SK-N-SH (cell line): ENCODE measurements at regions not wholly inside any gene's neighbourhood (a gene's known extent, or its start where the extent isn't known, plus 50 kb on each side); places are given as distances from the start of the nearest gene placed in this dataset.

Experiments
- CTCF ChIP-seq: fragments of 200-600 bp; sonication (generic); IDR thresholded peaks from 2 replicates; pipeline ENCODE4 v1.6.1; 2017; ENCODE audit warnings: antibody characterized with exemption, mild to moderate bottlenecking, moderate library complexity
- EZH2phosphoT487 ChIP-seq: fragments of 200-600 bp; sonication (generic); IDR thresholded peaks from 2 replicates; pipeline ENCODE4 v1.6.1; 2017; ENCODE audit warnings: low read depth, mixed run types, mild to moderate bottlenecking, antibody characterized with exemption, moderate library complexity, borderline replicate concordance
- RAD21 ChIP-seq: IDR thresholded peaks from 2 replicates; pipeline ENCODE4 v1.6.1; 2012; ENCODE audit warnings: mild to moderate bottlenecking, low read length
- RXRA ChIP-seq: IDR thresholded peaks from 2 replicates; pipeline ENCODE4 v1.4.0; 2012; ENCODE audit warnings: low read depth, mild to moderate bottlenecking, borderline replicate concordance
- SMC3 ChIP-seq: IDR thresholded peaks from 2 replicates; pipeline ENCODE4 v1.6.1; 2012; ENCODE audit warnings: low read depth, low read length, improper control_type of control experiment
- TF ChIP-seq, protein P1 (sequence below): fragments of 150-350 bp; IDR thresholded peaks from 2 replicates; pipeline ENCODE4 v1.6.1; 2017; ENCODE audit warnings: antibody characterized with exemption, low read length, low read depth, borderline replicate concordance
- TF ChIP-seq, protein P2 (sequence below): IDR thresholded peaks from 2 replicates; pipeline ENCODE4 v1.4.0; 2012; ENCODE audit warnings: low read depth
- TF ChIP-seq, protein P3 (sequence below): IDR thresholded peaks from 2 replicates; pipeline ENCODE4 v1.6.1; 2012; ENCODE audit warnings: mild to moderate bottlenecking, low read depth, low read length, moderate library complexity

- TF ChIP-seq RAD21 (no peak), CTCF (no peak), RXRA (no peak), SMC3 (no peak), EZH2phosphoT487 (no peak)
- TF ChIP-seq, protein P1, sequence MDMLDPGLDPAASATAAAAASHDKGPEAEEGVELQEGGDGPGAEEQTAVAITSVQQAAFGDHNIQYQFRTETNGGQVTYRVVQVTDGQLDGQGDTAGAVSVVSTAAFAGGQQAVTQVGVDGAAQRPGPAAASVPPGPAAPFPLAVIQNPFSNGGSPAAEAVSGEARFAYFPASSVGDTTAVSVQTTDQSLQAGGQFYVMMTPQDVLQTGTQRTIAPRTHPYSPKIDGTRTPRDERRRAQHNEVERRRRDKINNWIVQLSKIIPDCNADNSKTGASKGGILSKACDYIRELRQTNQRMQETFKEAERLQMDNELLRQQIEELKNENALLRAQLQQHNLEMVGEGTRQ = no peak
- TF ChIP-seq, protein P2, sequence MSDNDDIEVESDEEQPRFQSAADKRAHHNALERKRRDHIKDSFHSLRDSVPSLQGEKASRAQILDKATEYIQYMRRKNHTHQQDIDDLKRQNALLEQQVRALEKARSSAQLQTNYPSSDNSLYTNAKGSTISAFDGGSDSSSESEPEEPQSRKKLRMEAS = no peak
- TF ChIP-seq, protein P3, sequence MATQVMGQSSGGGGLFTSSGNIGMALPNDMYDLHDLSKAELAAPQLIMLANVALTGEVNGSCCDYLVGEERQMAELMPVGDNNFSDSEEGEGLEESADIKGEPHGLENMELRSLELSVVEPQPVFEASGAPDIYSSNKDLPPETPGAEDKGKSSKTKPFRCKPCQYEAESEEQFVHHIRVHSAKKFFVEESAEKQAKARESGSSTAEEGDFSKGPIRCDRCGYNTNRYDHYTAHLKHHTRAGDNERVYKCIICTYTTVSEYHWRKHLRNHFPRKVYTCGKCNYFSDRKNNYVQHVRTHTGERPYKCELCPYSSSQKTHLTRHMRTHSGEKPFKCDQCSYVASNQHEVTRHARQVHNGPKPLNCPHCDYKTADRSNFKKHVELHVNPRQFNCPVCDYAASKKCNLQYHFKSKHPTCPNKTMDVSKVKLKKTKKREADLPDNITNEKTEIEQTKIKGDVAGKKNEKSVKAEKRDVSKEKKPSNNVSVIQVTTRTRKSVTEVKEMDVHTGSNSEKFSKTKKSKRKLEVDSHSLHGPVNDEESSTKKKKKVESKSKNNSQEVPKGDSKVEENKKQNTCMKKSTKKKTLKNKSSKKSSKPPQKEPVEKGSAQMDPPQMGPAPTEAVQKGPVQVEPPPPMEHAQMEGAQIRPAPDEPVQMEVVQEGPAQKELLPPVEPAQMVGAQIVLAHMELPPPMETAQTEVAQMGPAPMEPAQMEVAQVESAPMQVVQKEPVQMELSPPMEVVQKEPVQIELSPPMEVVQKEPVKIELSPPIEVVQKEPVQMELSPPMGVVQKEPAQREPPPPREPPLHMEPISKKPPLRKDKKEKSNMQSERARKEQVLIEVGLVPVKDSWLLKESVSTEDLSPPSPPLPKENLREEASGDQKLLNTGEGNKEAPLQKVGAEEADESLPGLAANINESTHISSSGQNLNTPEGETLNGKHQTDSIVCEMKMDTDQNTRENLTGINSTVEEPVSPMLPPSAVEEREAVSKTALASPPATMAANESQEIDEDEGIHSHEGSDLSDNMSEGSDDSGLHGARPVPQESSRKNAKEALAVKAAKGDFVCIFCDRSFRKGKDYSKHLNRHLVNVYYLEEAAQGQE = no peak
Observed at GRCh38 chr20:12875510-12875909, 133.3 kb upstream of the SPTLC3 start.
